ENCODE measurements at regions not wholly inside any gene's neighbourhood (a gene's known extent, or its start where the extent isn't known, plus 50 kb on each side); places are given as distances from the start of the nearest gene placed in this dataset.

- DNase-seq (ENCODE audit: low spot score), result no peak
Measured at GRCh38 chr11:130614591-130614990, 166.1 kb downstream of the ADAMTS15 start.

- no peak for DNase-seq (ENCODE audit: low spot score)
Measured at GRCh38 chr11:130615561-130615960, 167.1 kb downstream of the ADAMTS15 start.

- no peak for DNase-seq (ENCODE audit: low spot score)
Measured at GRCh38 chr11:130616573-130616972, 168.1 kb downstream of the ADAMTS15 start.

GRCh38 chr11:130617001-130617400, 168.6 kb downstream of the ADAMTS15 start:
- no peak for DNase-seq (ENCODE audit: low spot score)

- DNase-seq (ENCODE audit: low spot score), result no peak
Measured at GRCh38 chr11:130620548-130620947, 172.1 kb downstream of the ADAMTS15 start.

GRCh38 chr11:130622141-130622542, 173.7 kb downstream of the ADAMTS15 start:
- DNase-seq (ENCODE audit: low spot score), result no peak

GRCh38 chr11:130623670-130624668, 175.5 kb downstream of the ADAMTS15 start:
- no peak for DNase-seq (ENCODE audit: low spot score)

- no peak for DNase-seq (ENCODE audit: low spot score)
Measured at GRCh38 chr11:130624971-130625544, 176.6 kb downstream of the ADAMTS15 start.

- no peak for DNase-seq (ENCODE audit: low spot score)
Measured at GRCh38 chr11:130625578-130626306, 177.3 kb downstream of the ADAMTS15 start.

GRCh38 chr11:130629039-130629438, 180.6 kb downstream of the ADAMTS15 start:
- no peak for DNase-seq (ENCODE audit: low spot score)

GRCh38 chr11:130631119-130631518, 182.7 kb downstream of the ADAMTS15 start:
- peak; percentile 85 for DNase-seq (ENCODE audit: low spot score)

GRCh38 chr11:130633466-130633865, 185.0 kb downstream of the ADAMTS15 start:
- no peak for DNase-seq (ENCODE audit: low spot score)

GRCh38 chr11:130634186-130634585, 185.7 kb downstream of the ADAMTS15 start:
- DNase-seq (ENCODE audit: low spot score), result no peak

GRCh38 chr11:130634961-130635473, 186.6 kb downstream of the ADAMTS15 start:
- peak; percentile 53 for DNase-seq (ENCODE audit: low spot score)

GRCh38 chr11:130635937-130636630, 187.6 kb downstream of the ADAMTS15 start:
- DNase-seq (ENCODE audit: low spot score), result no peak

GRCh38 chr11:130636722-130637464, 188.4 kb downstream of the ADAMTS15 start:
- peak; percentile 41 for DNase-seq (ENCODE audit: low spot score)

- DNase-seq (ENCODE audit: low spot score), result no peak
Measured at GRCh38 chr11:130637566-130637965, 189.1 kb downstream of the ADAMTS15 start.

- no peak for DNase-seq (ENCODE audit: low spot score)
Measured at GRCh38 chr11:130638033-130638432, 189.6 kb downstream of the ADAMTS15 start.

- DNase-seq (ENCODE audit: low spot score), result no peak
Measured at GRCh38 chr11:130638624-130639023, 190.2 kb downstream of the ADAMTS15 start.

GRCh38 chr11:130639369-130639768, 190.9 kb downstream of the ADAMTS15 start:
- DNase-seq (ENCODE audit: low spot score), result no peak

GRCh38 chr11:130640526-130640925, 192.1 kb downstream of the ADAMTS15 start:
- DNase-seq (ENCODE audit: low spot score), result no peak
